Astrocyte (in vitro differentiated cells and primary cell): ENCODE measurements at regions not wholly inside any gene's neighbourhood (a gene's known extent, or its start where the extent isn't known, plus 50 kb on each side); places are given as distances from the start of the nearest gene placed in this dataset.

ENCODE experiments used
- DNase-seq: peaks from one replicate; pipeline ENCODE4 v3.0.0-alpha.2; 2010; ENCODE audit warnings: low read depth
- FAIRE-seq: peaks from 2 replicates; lab custom pipeline; 2011; peaks lifted over from hg19 to GRCh38; lab: Jason Lieb, UNC
- H2AFZ ChIP-seq: 2 replicates; pipeline ENCODE4 v1.6.0; 2012; ENCODE audit warnings: low read depth, low read length, inconsistent platforms
- H3K27ac ChIP-seq: 2 replicates; pipeline ENCODE4 v1.5.1; 2011; ENCODE audit warnings: low read depth, low read length, inconsistent platforms
- H3K27me3 ChIP-seq: 2 replicates; pipeline ENCODE4 v1.6.0; 2011; ENCODE audit warnings: low read length, inconsistent platforms; ENCODE audit not compliant: insufficient read depth
- H3K36me3 ChIP-seq: 2 replicates; pipeline ENCODE4 v1.5.1; 2011; ENCODE audit warnings: low read length, inconsistent platforms; ENCODE audit not compliant: insufficient read depth
- H3K4me1 ChIP-seq: 2 replicates; pipeline ENCODE4 v1.5.1; 2011; ENCODE audit warnings: low read length, inconsistent platforms; ENCODE audit not compliant: insufficient read depth
- H3K4me2 ChIP-seq: 2 replicates; pipeline ENCODE4 v1.6.0; 2012; ENCODE audit warnings: low read length, inconsistent platforms
- H3K4me3 ChIP-seq: 2 replicates; pipeline ENCODE4 v1.5.1; 2011; ENCODE audit warnings: low read depth, mild to moderate bottlenecking, low read length, inconsistent platforms; ENCODE audit not compliant: insufficient read depth
- H3K79me2 ChIP-seq: 2 replicates; pipeline ENCODE4 v1.6.0; 2012; ENCODE audit warnings: mild to moderate bottlenecking, low read length, inconsistent platforms; ENCODE audit not compliant: insufficient read depth
- H3K9ac ChIP-seq: 2 replicates; pipeline ENCODE4 v1.6.0; 2012; ENCODE audit warnings: mild to moderate bottlenecking, low read length, inconsistent platforms
- H3K9me3 ChIP-seq: 2 replicates; pipeline ENCODE4 v1.5.1; 2012; ENCODE audit warnings: low read depth, mild to moderate bottlenecking, low read length, inconsistent platforms; ENCODE audit not compliant: insufficient read depth
- H4K20me1 ChIP-seq: 2 replicates; pipeline ENCODE4 v1.6.0; 2012; ENCODE audit warnings: low read length, inconsistent platforms; ENCODE audit not compliant: insufficient read depth
- H3K27ac Mint-ChIP-seq: one replicate; pipeline ENCODE4 v1.8.0; 2021; ENCODE audit warnings: mild to moderate bottlenecking, mixed read lengths; ENCODE audit not compliant: unreplicated experiment
- H3K27me3 Mint-ChIP-seq: one replicate; pipeline ENCODE4 v1.8.0; 2021; ENCODE audit warnings: low read depth, mixed read lengths; ENCODE audit not compliant: unreplicated experiment
- H3K36me3 Mint-ChIP-seq: one replicate; pipeline ENCODE4 v1.8.0; 2021; ENCODE audit warnings: low read depth, mixed read lengths; ENCODE audit not compliant: unreplicated experiment
- H3K4me1 Mint-ChIP-seq: one replicate; pipeline ENCODE4 v1.8.0; 2021; ENCODE audit warnings: low read depth, mixed read lengths; ENCODE audit not compliant: unreplicated experiment
- H3K4me3 Mint-ChIP-seq: one replicate; pipeline ENCODE4 v1.8.0; 2021; ENCODE audit warnings: mild to moderate bottlenecking, moderate library complexity, mixed read lengths; ENCODE audit not compliant: unreplicated experiment
- H3K9me3 Mint-ChIP-seq: one replicate; pipeline ENCODE4 v1.8.0; 2021; ENCODE audit warnings: mild to moderate bottlenecking, mixed read lengths; ENCODE audit not compliant: unreplicated experiment
- CTCF ChIP-seq: IDR thresholded peaks from 2 replicates; pipeline ENCODE4 v1.5.1; 2011; ENCODE audit warnings: low read depth, mild to moderate bottlenecking, inconsistent platforms, low read length, moderate library complexity; ENCODE audit not compliant: insufficient read depth
- EZH2 ChIP-seq: IDR thresholded peaks from 2 replicates; pipeline ENCODE4 v1.6.1; 2012; ENCODE audit warnings: mild to moderate bottlenecking, low read length, inconsistent platforms; ENCODE audit not compliant: insufficient read depth

- H3K27ac ChIP-seq, result no peak overlapping the region
- no peaks in the 10 kb centered on the region for H3K27me3 ChIP-seq
- H3K4me2 ChIP-seq, result no peak overlapping the region
- no peaks in the 10 kb centered on the region for H4K20me1 ChIP-seq
- H3K36me3 ChIP-seq, result no peaks in the 10 kb centered on the region
- H3K9ac ChIP-seq, result no peak overlapping the region
- H3K36me3 Mint-ChIP-seq, result no peaks in the 10 kb centered on the region
- no peaks in the 10 kb centered on the region for H3K27me3 Mint-ChIP-seq
- no peaks in the 10 kb centered on the region for H3K79me2 ChIP-seq
- FAIRE-seq (no peak), DNase-seq (no peak)
- TF ChIP-seq CTCF, result no peak
- TF ChIP-seq EZH2, result no peak
- H2AFZ ChIP-seq, result no peak overlapping the region
- no peaks in the 10 kb centered on the region for H3K4me1 Mint-ChIP-seq
- no peaks in the 10 kb centered on the region for H3K9me3 Mint-ChIP-seq
- no peak overlapping the region for H3K4me3 ChIP-seq
- no peak overlapping the region for H3K4me3 Mint-ChIP-seq
- no peak overlapping the region for H3K27ac Mint-ChIP-seq
- no peaks in the 10 kb centered on the region for H3K4me1 ChIP-seq
- no peaks in the 10 kb centered on the region for H3K9me3 ChIP-seq
These were observed 275.6 kb downstream of the PIK3C3 start for GRCh38 chr18:42230636-42231035.

DNA sequence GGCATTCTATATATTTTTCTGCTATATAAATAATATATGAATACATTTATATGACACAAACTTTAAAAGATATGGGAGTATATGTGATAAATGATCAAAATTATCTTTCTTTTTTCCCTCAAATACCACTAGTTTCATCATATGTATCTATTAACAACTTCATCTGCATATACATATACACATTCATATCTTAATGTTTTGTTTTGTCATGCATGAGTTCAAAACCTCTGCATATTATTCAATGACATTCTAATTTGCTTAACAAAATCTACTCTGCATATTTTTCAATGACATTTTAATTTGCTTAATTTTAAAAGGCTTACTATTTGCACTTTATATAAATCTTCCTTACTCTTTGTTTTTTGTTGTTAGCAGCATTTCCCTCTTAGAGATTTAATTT is 276.2 kb downstream of the PIK3C3 start:
- Histone ChIP-seq H3K9ac (no peak overlapping the region), H3K4me2 (no peak overlapping the region)
- no peak overlapping the region for H3K4me3 Mint-ChIP-seq

More for the DNA sequence above, 276.2 kb downstream of the PIK3C3 start:
- no peak for FAIRE-seq
- no peaks in the 10 kb centered on the region for H3K27me3 Mint-ChIP-seq
- H3K36me3 Mint-ChIP-seq, result no peaks in the 10 kb centered on the region
- TF ChIP-seq CTCF (no peak), EZH2 (no peak)
- H3K36me3 ChIP-seq, result no peaks in the 10 kb centered on the region
- H3K27ac Mint-ChIP-seq, result no peak overlapping the region
- H3K9me3 ChIP-seq, result no peaks in the 10 kb centered on the region
- no peaks in the 10 kb centered on the region for H3K27me3 ChIP-seq
- no peak overlapping the region for H3K27ac ChIP-seq
- no peak overlapping the region for H2AFZ ChIP-seq
- H3K79me2 ChIP-seq, result no peaks in the 10 kb centered on the region
- DNase-seq, result no peak
- H3K9me3 Mint-ChIP-seq, result no peaks in the 10 kb centered on the region
- no peak overlapping the region for H3K4me3 ChIP-seq
- H3K4me1 Mint-ChIP-seq, result no peaks in the 10 kb centered on the region
- H4K20me1 ChIP-seq, result no peaks in the 10 kb centered on the region
- H3K4me1 ChIP-seq, result no peaks in the 10 kb centered on the region
